Fibroblast of skin of right quadriceps (primary cell): ENCODE measurements at regions not wholly inside any gene's neighbourhood (a gene's known extent, or its start where the extent isn't known, plus 50 kb on each side); places are given as distances from the start of the nearest gene placed in this dataset.

ENCODE experiments used
- DNase-seq: peaks from one replicate; pipeline ENCODE4 v3.0.0-alpha.2; 2013

GRCh38 chr20:17140894-17141293 lies 85.9 kb upstream of the PCSK2 start:
- no peak for DNase-seq

DNA sequence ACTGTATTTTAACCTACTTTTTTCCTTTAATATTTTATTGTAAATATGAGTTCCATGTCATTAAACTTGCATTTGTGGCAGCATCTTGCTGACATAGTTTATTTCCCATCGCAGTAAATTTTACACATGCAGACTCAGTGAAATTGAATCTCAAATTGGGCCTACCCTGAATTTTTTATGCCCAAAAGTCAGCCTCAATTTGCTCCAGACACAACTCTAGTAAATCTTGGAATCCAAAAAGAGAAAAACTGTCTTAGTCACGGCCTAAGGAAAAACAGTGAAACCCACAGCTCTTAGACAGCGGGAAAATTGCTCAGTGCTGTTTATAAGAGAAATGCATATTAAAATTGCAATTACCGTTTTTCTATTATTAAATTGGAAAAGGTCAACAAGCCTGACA lies 85.3 kb upstream of the PCSK2 start:
- DNase-seq = peak; percentile 20

DNA sequence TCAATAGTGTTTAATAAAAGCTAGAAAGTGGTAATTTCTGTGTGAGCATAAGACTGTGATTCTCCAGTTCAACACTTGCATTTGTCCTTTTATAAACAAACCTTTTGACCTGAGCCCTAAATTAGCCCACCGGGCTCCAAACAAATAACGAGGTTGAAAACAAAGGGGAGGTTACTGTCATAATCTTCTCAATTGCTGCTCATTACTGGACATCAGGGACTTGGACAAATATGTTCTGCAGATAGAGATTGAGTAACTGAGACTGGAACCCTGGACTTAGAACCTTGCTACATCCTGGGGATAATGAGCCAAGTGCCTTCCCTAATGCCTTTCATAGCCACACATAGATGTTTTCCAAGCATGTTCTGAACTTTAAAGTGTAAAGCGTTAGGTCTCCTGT lies 84.2 kb upstream of the PCSK2 start:
- DNase-seq = no peak

- DNase-seq = no peak
Measured at GRCh38 chr20:17150858-17151257, 76.0 kb upstream of the PCSK2 start.

DNA sequence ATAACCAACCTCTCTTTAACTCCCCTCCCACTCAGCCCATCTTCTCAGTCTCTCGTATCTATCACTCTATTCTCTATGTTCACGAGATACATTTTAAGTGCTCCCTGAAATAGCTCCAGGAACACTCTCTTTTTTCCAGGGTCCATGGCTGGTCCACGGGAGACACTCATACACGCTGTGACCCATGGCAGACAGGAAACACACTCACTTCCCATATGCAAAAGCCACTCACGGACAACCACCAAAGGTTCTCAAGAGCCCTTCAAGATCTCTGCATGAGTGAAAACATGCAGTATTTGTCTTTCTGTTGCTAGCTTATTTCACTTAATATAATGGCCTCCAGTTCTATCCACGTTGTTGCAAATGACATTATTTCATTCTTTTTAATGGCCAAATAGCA lies 71.4 kb upstream of the PCSK2 start:
- DNase-seq = no peak

- DNase-seq = no peak
Measured at GRCh38 chr20:17158701-17159100, 68.1 kb upstream of the PCSK2 start.

- peak; percentile 93 for DNase-seq
Measured at GRCh38 chr20:17161673-17162481, 65.0 kb upstream of the PCSK2 start.

- no peak for DNase-seq
Measured at GRCh38 chr20:17168026-17168612, 58.7 kb upstream of the PCSK2 start.

GRCh38 chr20:17169585-17170136 lies 57.2 kb upstream of the PCSK2 start:
- no peak for DNase-seq

GRCh38 chr20:17171746-17172280 lies 55.0 kb upstream of the PCSK2 start:
- peak; percentile 71 for DNase-seq

- peak; percentile 94 for DNase-seq
Measured at GRCh38 chr20:17172836-17173516, 53.9 kb upstream of the PCSK2 start.
